Activated gamma-delta T cell (primary cell): ENCODE measurements at regions not wholly inside any gene's neighbourhood (a gene's known extent, or its start where the extent isn't known, plus 50 kb on each side); places are given as distances from the start of the nearest gene placed in this dataset.
"Not testable (repeated sequence)": the region's sequence is repeated elsewhere in the genome, so short reads cannot be mapped to it uniquely, and the experiment has no call there.

Source experiments
- DNase-seq: peaks from one replicate; lab custom pipeline; 2025; lab: John Stamatoyannopoulos, UW

DNA sequence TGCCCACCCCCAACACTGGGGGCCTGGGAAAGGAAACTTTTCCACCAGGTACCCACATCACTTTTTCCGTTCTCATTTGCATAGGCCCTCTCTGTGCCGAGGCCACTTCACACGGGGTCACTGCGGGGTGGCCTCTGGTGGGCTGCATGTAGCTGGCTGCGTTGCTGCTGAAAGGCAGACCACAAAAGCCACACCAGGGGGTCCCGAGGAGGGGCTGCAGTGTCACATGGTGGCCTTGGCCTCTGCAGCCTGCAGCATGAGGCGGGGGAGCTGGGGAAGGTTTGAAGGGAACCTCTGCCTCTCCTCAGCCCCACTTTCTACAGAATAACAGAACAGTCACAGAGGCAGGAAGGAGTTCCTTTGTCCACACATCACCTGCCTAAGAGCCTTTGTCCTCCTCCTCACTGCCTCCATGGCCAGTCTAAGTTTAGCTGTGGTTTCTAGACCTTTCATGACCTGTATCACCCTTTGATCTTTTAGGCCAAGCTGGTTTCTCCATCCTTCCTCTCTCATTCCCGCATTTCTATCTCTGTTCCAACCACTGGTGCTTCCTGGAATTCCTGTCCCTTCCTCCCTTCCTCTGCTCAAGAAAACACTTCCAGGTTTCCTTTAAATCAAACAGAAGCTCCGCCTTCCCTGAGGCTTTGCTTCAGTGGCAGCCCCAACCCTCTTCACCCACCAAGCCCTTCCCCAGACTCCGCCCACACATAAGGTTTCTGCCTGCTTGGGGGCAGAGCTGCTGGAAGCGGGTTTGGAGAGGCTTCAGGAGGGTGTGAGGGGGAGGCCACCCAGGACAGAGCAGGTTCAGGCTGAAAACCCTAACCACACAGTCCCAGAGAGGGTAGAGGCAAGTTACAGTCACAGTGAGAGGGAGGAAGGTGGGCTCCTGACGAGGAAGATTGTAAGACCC is 150.7 kb upstream of the TLE3 start:
- DNase-seq: no peak

DNA sequence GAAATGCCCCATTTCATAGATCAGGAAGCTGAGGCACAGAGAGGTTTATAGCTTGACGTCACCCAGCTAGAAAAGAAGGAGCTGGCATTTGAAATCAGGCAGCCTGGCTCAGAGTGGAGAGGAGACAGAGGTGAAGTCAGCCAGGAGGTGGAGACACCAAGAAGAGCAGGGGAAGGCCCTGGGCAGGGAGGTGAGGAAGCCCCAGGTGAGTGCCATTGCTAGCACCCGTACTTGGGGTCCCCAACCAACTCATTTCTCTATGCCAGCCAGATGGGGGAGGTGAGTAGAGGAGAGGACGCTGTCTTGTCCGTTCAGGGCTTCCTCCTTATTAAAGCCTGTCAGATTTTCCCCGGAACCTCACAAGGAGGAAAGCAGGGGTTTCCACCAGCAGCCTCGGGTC is 149.6 kb upstream of the TLE3 start:
- no peak for DNase-seq

DNA sequence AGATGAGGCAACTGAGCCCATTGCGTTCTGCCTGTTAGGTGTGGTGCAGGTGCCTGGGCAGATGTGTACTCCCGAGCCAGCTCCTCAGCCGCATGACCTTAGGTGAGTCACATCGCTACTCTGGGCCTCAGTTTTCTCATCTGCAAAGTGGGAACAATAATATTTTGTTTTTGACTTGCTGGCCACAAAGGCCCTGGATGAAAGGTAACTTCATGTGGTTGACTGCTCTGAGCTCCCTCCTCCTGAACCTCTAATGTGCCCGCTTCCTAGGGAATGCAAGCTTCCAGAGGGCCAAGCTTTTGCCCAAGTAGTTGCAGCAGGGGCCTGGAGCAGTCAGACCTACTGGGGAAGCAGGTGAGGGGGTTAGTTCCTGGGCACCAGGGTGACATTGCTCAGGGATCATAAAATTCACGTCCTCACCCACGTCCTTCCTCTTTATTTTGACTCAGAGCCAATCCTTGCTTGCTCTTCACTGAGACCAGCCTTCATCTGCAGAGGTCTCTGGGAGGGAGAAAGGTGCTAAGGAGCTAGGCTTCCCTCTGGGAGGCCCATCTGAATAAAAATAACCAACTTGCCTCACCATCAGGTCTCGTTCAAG is 149.0 kb upstream of the TLE3 start:
- DNase-seq: no peak

DNA sequence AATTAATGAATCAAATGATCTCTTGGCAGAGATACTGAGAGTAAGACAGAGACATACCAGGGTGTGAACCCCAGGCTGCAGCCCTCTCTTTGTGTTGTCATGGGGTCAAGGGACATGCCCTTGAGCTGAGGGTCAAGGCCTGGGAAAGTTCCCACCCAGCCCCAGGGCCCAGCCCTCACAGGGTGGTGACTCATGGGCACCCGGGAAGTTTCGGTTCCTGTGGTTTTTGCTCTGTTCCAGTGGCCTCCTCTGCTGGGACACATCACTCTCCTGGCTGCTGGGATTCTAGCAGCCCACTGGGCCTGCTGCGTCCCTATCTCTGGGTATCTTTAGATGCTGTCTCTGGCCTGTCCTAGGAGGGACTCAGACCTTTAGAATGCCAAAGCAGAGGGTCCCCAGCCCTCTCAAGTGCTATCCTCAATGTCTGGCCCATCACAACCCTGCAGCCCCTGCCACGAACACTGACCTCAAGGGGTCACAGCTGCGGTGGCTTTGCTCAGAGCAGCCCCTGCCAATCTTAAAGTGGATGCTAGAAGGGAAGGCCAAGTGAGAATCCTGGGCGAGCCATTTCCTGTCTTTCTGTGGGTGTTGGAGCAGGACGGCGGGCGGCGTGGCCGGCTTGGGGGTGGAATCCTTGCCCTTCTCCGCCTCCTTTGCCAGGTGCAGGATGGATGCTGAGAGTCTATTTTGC is 148.4 kb upstream of the TLE3 start:
- DNase-seq: no peak

DNA sequence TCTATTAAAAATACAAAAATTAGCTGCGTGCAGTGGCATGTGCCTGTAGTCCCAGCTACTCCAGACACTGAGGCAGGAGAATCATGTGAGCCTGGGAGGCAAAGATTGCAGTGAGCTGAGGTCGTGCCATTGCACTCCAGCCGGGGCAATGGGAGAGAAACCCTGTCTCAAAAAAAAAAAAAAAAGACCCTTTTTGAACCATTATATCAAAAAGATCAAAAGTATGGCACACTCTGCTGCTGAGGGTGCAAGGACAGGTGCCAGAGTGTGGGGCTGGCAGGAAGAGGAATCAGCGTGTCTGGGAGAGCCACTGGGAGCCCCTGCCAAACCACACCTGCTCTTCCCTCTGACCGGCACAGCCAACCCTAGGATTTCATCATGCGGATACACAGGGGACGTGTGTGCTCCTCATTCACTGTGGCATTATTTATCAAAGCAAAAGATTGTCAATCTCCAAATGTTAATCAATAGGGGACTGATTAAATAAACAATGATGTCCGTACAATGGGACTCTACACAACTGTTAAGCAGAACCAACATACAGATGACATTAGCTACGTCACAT is 147.3 kb upstream of the TLE3 start:
- no peak for DNase-seq

DNA sequence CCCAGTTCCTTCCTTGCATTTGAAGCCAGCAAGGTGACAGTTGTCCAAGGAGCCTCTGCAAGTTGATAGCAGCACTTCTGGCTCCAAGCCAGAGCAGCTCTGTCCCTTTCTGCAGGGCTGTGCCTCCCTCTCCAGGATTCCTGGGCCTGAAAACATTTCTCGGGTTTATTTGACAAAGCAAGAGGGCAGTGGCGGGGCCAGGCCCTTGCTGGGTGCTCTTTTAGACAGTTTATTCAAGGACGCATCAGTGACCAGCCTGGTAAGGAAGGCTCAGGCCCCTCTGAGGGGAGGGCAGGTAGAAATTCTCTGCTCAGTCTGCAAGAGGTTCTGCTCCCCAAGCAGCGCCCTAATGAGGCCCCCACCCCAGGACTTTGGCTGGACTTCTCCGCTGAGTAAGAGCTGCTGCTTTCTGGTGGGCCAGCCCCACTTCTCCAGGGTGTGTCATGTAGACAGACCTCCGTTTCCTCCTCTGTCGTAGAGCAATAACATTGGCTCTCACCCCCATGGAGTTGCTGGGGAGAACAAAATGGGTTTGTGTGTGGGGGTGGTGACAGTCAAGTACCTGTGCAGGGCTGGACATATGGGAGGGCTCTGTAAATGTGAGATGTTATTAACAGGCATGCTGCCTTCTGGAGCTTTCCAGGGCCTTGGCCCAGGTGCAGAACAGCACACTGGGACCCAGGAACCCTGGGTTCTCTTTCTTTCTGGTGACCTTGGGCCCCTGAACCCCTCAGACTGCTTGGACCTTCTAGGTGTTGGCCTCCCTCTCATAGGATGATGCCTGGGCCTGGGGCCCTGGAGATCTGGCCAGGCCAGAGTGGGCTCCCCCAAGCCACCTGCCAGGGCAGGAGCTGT is 146.2 kb upstream of the TLE3 start:
- DNase-seq: no peak

DNA sequence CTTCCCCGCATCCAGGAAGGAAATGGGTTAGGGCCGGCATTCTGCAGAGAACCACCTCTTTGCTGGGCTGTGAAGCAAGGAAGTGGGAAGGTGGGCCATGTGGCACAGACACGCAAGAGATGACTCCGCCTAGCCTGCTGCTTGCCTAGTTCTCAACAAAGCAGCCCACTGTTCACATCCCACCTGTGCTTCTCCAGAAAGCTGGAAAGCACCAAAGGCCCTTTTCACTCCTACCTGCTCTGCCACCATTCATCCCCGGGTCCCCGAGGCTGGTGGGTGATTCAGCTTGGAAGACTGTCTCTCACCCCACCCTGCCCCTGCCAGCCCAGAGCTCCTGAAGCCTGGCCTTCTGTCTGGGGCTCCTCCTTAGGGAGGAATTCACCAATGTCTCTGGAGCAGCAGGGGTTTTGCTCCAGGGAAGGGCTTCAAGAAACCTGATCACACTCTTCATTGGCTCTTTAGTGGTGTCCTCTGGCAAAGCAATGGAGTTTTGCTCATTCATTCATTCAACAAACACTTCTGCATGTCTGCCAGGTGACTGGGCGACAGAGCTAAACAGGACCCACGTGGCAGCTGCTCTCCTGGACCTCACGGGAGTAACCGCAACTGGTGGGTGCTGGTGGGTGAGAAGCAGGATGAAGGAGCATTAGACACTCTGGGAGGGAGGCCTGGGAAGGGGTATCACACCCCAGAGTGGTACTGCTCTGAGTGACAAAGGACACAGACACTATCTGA is 145.4 kb upstream of the TLE3 start:
- DNase-seq: no peak

DNA sequence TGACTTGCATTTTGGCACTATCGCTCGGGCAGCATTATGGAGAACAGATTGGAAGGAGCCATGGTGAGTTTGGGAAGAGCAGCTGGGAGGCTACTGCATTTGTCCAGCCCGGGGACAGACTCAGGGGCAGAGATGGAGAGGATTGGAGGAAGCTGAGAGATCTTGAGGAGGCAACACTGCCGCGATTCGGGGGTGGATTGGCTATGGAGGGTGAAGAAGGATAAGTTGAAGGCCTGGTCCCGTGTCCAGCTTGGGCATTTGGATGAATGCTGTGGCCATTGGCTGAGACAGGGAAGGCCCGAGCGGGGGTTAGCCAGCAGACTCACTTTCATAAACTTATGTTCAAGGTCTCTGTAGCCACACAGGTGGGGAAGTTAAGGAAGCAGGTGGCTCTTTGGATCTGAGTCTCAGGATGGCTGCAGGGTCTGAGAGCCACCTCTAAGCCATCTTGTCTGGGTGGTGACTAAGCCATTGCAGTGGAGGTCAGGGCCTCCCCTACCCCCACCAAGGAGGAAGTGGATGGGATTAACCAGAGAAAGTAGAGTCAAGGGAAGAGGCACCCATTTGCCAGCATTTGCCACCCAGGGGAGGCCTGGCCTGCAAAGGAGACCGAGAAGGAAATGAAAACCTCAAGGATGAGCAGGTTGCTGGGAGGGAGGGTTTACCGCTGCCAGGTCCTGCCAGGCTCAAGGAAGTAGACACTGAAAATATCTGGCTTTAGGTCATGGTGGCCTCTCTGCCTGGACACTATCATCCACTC is 144.0 kb upstream of the TLE3 start:
- no peak for DNase-seq

DNA sequence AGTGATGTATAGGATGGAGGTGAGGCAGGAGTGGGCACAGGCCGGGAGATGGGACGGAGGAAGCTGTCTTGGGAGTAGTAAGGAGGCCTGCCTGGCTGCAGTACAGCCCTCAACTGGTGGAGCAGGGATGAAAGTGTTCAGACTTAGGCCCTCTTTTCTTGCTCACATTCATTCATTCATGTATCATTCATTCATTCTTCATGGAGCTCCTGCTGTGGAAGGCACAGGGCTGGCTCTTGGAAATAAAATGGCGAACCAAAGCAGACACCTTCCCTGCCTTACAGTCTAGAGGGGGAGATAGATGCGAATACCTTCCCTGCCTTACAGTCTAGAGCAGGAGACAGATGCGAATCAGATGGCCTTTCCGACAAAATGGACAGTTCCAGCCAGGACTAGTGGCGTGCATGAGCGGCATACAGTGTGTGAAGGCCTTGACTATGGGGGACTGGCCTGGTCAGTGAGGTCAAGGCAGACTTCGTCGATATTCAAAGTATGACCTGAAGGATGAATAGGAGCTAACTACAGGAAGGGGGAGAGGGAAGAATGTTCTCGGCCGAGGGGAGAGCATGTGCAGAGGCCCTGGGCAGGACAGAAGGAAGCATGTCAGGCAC is 143.2 kb upstream of the TLE3 start:
- DNase-seq: no peak

DNA sequence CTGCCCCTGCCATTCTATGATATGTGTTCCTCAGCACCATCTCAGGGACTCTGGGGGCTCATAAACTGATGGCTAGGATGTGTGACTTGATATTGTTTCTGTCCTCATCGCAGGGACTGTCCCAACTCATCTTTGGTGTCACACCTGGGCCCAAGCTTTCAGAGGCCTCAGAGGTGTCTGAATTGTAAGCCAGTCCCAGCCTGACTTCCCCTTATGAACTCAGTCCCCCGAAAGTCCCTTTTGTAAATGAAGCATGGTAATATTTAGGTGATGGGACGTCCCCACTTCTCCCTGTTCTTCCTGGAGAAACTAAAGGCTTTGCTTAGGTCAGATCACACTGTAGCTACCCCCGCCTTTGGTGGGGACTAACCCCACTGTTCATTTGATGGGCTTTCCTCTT is 142.4 kb upstream of the TLE3 start:
- no peak for DNase-seq

DNA sequence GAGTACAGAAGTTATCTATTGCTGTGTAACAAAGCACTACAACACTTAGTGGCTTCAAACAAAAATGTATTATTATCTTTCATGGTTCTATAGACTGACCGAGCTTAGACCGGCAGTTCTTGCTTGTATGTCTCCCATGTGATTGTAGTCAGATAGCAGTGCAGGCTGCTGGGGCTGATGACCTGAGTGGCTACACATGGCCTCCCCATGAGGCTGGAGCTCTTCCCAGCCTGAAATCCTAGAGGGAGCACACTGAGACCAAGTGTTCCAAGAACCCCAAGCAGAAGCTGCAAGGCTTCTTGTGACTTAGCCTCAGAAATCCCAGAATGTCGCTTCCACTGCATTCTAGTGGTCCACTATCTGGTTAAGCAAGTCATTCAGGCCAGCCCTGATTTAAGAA is 141.2 kb upstream of the TLE3 start:
- no peak for DNase-seq

DNA sequence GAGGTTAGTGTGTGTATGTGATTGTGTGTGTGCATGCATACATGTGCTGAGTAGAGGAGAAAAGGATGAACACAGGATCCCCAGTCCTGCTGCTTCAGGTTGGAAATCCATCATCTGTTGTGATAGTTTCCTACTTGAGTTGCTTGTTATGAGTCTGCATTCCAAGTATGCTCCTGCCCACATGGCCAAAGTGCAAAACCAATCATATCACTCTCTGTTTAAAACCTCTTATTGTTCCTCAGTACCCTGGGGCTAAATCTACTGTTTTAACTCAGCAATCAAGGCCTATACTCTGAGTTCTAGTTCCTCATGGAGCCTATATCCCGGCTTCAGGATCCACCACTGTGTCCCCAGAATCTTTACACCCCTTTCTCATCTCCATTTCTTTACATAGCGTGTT is 139.9 kb upstream of the TLE3 start:
- no peak for DNase-seq

DNA sequence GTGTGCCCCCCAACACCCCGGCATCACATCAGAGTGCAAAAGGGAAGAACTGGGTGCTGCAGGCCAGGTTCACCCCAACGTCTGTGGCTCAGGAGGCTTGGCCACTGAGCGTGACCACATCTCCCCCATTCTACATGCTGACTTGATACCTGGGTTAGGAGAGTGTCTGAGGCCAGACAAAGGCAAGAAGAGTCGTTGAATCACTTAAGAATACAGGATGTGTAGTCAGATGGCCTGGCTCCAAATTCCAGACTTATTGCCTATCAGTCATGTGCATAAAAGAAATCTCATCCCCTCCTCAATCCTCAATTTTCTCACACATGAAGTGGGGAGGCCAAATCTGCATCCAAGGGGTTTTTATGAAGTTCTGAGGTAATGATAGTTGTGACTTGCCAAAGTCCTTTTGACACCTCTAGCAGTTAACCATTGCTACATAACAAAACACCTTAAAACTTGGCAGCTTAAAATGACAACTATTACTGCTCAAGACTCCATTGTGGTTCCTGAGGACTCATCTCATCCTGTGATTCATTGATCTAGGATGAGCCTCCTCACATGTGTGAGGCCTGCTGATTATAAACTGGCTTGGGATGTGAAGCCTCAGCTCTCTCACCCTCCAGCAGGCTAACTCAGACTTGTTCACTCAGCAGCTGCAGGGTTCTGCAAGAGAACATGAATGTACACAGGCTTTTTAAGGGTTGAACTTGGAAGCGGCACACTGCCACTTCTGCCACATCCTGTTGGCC is 138.8 kb upstream of the TLE3 start:
- no peak for DNase-seq

DNA sequence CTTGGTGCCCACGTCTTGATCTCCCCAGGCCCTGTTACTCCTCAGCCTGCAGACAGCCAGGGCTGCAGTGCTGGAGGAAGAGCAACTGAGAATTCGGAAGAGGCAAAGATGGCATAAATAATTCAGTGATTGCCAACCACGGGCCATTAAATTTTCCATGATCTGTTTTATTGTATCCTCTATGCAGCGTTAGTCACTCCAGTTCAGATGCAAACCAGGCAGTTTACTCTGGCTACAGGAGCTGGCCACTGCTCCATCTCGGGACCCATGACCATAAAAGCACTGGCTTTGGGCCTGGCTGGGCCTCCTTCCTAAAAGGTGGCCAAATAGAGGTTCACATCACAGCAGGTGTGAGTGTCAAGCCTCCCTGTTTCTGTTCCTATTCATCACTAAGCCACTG is 137.6 kb upstream of the TLE3 start:
- no peak for DNase-seq

DNA sequence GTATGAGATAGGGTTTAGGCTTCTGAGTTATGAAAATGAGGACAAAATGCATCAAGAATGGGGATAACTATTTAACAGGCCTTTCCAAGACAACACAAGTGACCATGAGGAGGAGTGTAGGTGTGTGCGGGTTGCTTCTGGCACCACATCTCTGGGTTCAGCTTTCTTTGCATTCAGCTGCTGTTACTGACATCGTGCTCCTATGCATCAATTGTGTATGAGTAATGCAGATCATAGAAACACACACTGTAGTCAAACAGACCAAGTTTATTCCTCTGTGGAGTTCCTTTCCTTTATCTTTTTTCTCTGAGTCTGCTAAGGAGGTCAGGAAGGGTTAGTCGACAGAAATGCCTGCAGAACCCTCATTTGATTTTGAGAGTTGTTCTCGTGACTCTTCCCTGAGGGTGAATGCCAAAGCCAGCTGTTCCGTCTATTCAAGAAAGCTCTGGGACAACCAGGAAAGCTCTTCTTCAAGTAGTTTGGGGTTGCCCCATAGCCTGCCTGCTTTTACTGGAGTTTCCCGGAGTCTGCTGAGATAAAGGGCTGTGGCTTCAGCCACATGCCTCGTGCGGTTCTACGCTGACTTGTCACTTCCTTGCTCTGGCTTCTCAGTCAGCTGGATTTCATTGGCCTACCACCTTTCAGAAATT is 136.7 kb upstream of the TLE3 start:
- DNase-seq: no peak

DNA sequence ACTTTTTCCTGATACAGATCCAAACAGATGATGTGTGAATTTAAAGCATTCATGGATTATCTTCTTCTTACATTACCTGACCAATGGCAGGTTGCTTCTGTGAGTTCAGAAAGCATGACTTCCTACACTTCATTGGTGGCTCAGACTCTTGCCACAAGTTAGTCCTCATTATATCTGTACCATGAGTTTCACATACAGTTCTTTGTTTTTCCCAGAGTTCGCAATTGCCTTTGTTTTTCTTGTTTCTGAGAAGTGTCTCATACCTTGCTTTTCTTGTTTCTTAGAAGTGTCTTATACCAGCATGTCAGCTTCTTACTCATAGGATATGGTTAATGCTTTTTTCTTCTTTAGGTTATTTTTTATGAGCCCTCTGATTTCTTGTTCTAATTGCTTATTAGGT is 133.8 kb upstream of the TLE3 start:
- no peak for DNase-seq

DNA sequence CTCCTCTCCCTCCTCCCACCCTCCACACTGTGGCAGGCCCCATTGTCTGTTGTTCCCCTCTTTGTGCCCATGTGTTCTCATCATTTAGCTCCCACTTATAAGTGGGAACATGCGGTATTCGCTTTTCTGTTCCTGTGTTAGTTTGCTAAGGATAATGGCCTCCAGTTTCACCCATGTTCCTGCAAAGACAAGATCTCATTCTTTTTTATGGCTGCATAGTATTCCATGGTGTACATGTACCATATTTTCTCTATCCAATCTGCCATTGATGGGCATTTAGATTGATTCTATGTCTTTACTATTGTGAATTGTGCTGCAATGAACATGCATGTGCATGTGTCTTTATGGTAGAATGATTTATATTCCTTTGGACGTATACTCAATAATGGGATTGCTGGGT is 130.2 kb upstream of the TLE3 start:
- not testable (repeated sequence) for DNase-seq

DNA sequence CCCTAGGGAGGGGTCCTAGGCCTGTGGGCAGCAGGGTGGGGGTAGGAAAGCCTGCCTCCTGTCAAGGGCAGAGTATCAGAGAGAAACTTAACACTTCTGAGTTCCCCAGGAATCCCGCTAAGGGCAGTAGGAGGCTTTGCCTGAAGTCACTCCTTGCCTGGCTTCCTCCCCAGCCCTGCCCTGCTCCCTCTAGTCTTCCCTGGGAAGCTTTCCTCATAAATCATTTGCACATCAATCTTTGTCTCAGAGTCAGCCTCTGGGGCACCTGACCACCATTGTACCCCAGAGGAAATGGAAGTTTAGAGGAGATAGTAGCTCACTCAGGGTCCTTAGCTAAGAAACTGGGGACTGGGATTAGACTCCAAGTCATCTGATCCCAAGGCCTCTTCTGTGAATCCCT is 129.4 kb upstream of the TLE3 start:
- no peak for DNase-seq
